GM12864 (cell line): ENCODE measurements at regions not wholly inside any gene's neighbourhood (a gene's known extent, or its start where the extent isn't known, plus 50 kb on each side); places are given as distances from the start of the nearest gene placed in this dataset.

ENCODE experiments used
- DNase-seq: peaks from one replicate; pipeline ENCODE4 v3.0.0-alpha.2; 2011; ENCODE audit warnings: low read depth
- H3K4me3 ChIP-seq: 2 replicates; pipeline ENCODE4 v1.5.1; 2011; ENCODE audit warnings: mild to moderate bottlenecking, low read depth, low read length, control low read depth
- TF ChIP-seq, protein P1 (sequence below): IDR thresholded peaks from 2 replicates; pipeline ENCODE4 v1.5.1; 2011; ENCODE audit warnings: low read depth, mild to moderate bottlenecking, moderate library complexity, low read length, control low read depth, inconsistent platforms; ENCODE audit errors: missing control alignments

DNA sequence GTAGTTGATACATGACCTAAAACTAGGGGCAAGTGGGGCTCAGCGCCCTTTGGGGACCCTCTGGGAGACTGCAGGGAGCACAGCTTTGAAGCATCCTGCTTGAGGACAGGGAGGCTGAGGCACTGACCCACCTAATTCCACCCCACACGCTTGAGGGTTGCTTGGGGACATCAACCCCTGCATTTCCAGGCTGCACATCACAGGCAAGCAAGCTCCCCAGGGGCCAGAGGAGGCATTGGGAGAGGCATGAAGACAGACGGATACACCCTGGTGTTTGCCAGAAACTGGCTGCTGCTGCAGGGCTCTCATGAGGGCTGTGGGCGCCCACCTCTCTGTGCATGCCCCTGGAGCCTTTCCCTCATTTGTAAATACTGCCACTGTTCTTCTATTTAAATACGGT is 99.3 kb downstream of the ABHD5 start:
- TF ChIP-seq, protein P1, sequence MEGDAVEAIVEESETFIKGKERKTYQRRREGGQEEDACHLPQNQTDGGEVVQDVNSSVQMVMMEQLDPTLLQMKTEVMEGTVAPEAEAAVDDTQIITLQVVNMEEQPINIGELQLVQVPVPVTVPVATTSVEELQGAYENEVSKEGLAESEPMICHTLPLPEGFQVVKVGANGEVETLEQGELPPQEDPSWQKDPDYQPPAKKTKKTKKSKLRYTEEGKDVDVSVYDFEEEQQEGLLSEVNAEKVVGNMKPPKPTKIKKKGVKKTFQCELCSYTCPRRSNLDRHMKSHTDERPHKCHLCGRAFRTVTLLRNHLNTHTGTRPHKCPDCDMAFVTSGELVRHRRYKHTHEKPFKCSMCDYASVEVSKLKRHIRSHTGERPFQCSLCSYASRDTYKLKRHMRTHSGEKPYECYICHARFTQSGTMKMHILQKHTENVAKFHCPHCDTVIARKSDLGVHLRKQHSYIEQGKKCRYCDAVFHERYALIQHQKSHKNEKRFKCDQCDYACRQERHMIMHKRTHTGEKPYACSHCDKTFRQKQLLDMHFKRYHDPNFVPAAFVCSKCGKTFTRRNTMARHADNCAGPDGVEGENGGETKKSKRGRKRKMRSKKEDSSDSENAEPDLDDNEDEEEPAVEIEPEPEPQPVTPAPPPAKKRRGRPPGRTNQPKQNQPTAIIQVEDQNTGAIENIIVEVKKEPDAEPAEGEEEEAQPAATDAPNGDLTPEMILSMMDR = no peak
- H3K4me3 ChIP-seq = no peak overlapping the region
- DNase-seq = no peak

- no peak overlapping the region for H3K4me3 ChIP-seq
- TF ChIP-seq, protein P1 = no peak
- no peak for DNase-seq
Measured at GRCh38 chr3:43790476-43790875, 99.7 kb downstream of the ABHD5 start.

DNA sequence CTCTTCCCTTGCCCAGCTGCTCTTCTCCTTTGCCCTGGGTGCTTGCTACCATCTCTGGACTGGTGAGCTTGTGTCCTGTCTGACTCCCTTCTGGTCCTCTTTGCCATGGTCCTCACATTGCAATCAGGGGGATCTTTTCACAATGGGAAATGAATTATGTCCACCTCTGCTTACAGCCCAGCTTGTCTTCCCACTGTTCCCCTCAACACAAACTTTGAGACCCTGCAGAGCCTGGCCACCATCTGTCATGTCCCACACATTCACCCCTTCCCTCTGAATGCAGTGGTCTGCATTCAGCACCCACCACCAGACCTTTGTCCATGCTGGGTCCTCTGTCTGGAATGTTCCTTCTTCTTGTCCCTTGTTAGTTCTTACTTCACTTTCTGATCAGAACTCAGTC is 100.5 kb downstream of the ABHD5 start:
- TF ChIP-seq, protein P1 = no peak
- no peak overlapping the region for H3K4me3 ChIP-seq
- DNase-seq = no peak

GRCh38 chr3:43792904-43793303 is 102.2 kb downstream of the ABHD5 start:
- H3K4me3 ChIP-seq = no peak overlapping the region
- TF ChIP-seq, protein P1 = no peak
- no peak for DNase-seq

- TF ChIP-seq, protein P1 = no peak
Measured at GRCh38 chr3:43793648-43794372, 103.1 kb downstream of the ABHD5 start.

DNA sequence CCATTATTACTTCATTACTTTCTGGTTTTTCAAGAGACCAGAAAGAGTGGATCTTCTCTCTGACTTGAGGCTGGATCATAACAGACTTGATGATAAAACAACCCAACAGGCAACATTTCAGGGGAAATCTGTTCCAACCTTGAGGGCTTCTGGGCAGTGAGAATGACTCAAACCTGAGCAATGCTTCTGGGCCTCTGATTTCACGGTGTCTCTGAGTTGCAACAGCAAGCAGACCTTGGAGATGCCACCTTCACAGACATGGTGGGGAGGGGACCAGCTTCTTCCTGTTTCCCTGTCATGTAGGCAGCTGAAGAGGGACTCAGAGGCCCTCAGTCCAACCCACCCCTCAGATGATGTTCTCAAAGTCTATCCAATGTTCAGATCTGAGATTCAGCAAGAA is 104.0 kb downstream of the ABHD5 start:
- TF ChIP-seq, protein P1 = no peak
- DNase-seq = no peak
- H3K4me3 ChIP-seq = no peak overlapping the region

More at GRCh38 chr3:43793648-43794372, 103.1 kb downstream of the ABHD5 start:
- no peak for DNase-seq
- H3K4me3 ChIP-seq = no peak overlapping the region

DNA sequence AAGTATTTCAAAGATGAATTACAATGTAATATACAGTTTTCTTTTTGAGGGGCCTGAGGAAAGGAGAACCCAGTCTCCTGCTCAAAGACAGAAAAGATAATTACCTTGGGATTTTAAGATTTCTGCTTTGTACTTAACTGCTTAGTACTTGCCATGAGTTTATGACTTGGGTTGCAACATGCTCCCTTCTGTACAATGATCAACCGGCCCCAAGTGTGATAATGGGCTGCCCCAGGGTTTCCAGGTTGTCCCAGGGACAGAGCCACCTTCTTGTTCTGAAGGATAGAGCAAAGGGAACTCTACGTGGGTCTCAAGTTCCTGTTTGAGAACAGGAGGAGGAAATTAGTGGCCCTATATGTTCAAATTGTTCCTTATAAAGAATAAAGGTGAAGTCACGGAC is 104.8 kb downstream of the ABHD5 start:
- DNase-seq = no peak
- TF ChIP-seq, protein P1 = no peak

More for the DNA sequence above, 104.8 kb downstream of the ABHD5 start:
- H3K4me3 ChIP-seq = no peak overlapping the region
